ENCODE measurements at regions not wholly inside any gene's neighbourhood (a gene's known extent, or its start where the extent isn't known, plus 50 kb on each side); places are given as distances from the start of the nearest gene placed in this dataset.

DNA sequence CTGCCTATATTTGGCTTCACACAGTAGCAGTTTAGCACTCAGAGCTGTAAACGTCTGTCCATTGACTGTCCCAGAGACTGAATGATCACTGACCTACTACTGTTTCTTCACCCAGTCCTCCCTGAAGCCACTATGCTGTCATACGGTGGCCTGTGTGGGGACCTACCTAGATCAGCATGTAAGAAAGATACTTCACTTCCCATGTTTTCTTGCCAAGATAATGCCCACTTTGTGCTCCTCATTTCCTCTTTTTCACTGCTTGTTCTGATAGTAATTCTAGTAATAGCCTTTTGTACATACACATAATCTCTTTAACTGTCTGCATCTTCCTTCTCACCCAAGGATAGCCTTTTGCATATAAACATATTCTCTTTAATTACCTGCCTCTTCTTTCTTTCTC, 109.9 kb upstream of the TIAM2 start:
- TF ChIP-seq EP300 (IDR thresholded peaks at IDR 0.05) (no peak), POLR2AphosphoS5 (IDR thresholded peaks at IDR 0.05) (no peak), POLR2A (IDR thresholded peaks at IDR 0.05) (no peak)
- TF ChIP-seq, protein P1, sequence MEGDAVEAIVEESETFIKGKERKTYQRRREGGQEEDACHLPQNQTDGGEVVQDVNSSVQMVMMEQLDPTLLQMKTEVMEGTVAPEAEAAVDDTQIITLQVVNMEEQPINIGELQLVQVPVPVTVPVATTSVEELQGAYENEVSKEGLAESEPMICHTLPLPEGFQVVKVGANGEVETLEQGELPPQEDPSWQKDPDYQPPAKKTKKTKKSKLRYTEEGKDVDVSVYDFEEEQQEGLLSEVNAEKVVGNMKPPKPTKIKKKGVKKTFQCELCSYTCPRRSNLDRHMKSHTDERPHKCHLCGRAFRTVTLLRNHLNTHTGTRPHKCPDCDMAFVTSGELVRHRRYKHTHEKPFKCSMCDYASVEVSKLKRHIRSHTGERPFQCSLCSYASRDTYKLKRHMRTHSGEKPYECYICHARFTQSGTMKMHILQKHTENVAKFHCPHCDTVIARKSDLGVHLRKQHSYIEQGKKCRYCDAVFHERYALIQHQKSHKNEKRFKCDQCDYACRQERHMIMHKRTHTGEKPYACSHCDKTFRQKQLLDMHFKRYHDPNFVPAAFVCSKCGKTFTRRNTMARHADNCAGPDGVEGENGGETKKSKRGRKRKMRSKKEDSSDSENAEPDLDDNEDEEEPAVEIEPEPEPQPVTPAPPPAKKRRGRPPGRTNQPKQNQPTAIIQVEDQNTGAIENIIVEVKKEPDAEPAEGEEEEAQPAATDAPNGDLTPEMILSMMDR (IDR thresholded peaks at IDR 0.05), result no peak
- 75% methylated on average over 2 of the region's 2 CpGs for WGBS
- H3K36me3 ChIP-seq, result no peaks in the 10 kb centered on the region
- H3K9me3 ChIP-seq, result no peaks in the 10 kb centered on the region
- H3K27ac ChIP-seq, result no peak overlapping the region
- H3K27me3 ChIP-seq, result no peaks in the 10 kb centered on the region
- no peak overlapping the region for H3K4me3 ChIP-seq
- DNase-seq (ENCODE audit: low spot score in 2 of 2), result no peak
- peaks cover 19% of the 10 kb centered on the region for H3K4me1 ChIP-seq

- H3K4me1 ChIP-seq, result peaks cover 19% of the 10 kb centered on the region
- H3K4me3 ChIP-seq, result no peak overlapping the region
- no peaks in the 10 kb centered on the region for H3K9me3 ChIP-seq
- TF ChIP-seq, protein P1 (IDR thresholded peaks at IDR 0.05), result no peak
- TF ChIP-seq EP300 (IDR thresholded peaks at IDR 0.05) (no peak), POLR2A (IDR thresholded peaks at IDR 0.05) (no peak), POLR2AphosphoS5 (IDR thresholded peaks at IDR 0.05) (no peak)
- H3K36me3 ChIP-seq, result no peaks in the 10 kb centered on the region
- no peak for DNase-seq (ENCODE audit: low spot score in 2 of 2)
- WGBS, result 90% methylated on average over 4 of the region's 4 CpGs
- no peak overlapping the region for H3K27ac ChIP-seq
- H3K27me3 ChIP-seq, result no peaks in the 10 kb centered on the region
Observed at GRCh38 chr6:154886016-154886415, 109.1 kb upstream of the TIAM2 start.

DNA sequence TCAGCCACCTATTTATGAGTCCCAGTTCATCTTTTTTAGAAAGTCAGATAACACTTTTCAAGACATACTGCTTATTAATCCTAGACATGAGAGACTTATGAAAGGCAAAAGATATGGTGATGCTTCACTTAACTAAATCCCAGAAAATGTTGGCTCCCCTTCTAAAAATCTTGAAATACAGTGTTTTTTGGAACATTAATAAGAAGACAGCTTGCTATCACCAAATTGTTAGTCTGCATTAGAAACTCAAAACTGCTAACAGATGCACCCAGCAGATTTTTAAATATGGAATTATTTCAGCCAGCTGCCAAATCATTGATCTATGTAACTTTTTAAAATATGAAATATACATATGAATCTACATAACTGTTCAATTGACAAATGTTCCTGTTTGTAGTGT, 108.6 kb upstream of the TIAM2 start:
- H3K4me3 ChIP-seq, result no peak overlapping the region
- no peak for DNase-seq (ENCODE audit: low spot score in 2 of 2)
- peaks cover 19% of the 10 kb centered on the region for H3K4me1 ChIP-seq
- no peaks in the 10 kb centered on the region for H3K36me3 ChIP-seq
- TF ChIP-seq EP300 (IDR thresholded peaks at IDR 0.05) (no peak), POLR2AphosphoS5 (IDR thresholded peaks at IDR 0.05) (no peak), POLR2A (IDR thresholded peaks at IDR 0.05) (no peak)
- TF ChIP-seq, protein P1 (IDR thresholded peaks at IDR 0.05), result no peak
- H3K9me3 ChIP-seq, result no peaks in the 10 kb centered on the region
- no peak overlapping the region for H3K27ac ChIP-seq
- H3K27me3 ChIP-seq, result no peaks in the 10 kb centered on the region

DNA sequence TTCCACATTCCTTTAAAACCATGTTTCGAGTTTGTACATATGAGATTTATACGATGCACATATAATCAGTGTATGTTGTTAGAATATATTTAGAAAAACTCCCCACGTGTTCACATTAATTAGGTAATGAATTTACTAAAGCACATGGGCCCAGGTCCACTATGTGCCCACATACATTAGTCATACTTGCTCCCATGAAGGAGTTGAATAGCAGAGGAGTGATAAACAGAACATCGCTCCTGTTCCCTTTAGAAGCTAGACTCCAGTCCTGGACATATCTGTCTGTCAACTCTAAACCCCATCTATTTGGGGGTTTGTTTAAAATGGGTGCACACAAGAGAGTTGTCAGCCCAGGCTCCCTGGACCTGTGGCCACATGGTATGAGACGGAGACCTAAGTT, 108.1 kb upstream of the TIAM2 start:
- no peak for DNase-seq (ENCODE audit: low spot score in 2 of 2)
- peaks cover 15% of the 10 kb centered on the region for H3K4me1 ChIP-seq
- H3K4me3 ChIP-seq, result no peak overlapping the region
- H3K36me3 ChIP-seq, result no peaks in the 10 kb centered on the region
- no peaks in the 10 kb centered on the region for H3K27me3 ChIP-seq
- 69% methylated on average over 5 of the region's 5 CpGs for WGBS
- H3K27ac ChIP-seq, result no peak overlapping the region
- TF ChIP-seq, protein P1 (IDR thresholded peaks at IDR 0.05), result no peak
- TF ChIP-seq POLR2AphosphoS5 (IDR thresholded peaks at IDR 0.05), result no peak
- no peak for TF ChIP-seq EP300 (IDR thresholded peaks at IDR 0.05)
- no peak for TF ChIP-seq POLR2A (IDR thresholded peaks at IDR 0.05)
- no peaks in the 10 kb centered on the region for H3K9me3 ChIP-seq

DNA sequence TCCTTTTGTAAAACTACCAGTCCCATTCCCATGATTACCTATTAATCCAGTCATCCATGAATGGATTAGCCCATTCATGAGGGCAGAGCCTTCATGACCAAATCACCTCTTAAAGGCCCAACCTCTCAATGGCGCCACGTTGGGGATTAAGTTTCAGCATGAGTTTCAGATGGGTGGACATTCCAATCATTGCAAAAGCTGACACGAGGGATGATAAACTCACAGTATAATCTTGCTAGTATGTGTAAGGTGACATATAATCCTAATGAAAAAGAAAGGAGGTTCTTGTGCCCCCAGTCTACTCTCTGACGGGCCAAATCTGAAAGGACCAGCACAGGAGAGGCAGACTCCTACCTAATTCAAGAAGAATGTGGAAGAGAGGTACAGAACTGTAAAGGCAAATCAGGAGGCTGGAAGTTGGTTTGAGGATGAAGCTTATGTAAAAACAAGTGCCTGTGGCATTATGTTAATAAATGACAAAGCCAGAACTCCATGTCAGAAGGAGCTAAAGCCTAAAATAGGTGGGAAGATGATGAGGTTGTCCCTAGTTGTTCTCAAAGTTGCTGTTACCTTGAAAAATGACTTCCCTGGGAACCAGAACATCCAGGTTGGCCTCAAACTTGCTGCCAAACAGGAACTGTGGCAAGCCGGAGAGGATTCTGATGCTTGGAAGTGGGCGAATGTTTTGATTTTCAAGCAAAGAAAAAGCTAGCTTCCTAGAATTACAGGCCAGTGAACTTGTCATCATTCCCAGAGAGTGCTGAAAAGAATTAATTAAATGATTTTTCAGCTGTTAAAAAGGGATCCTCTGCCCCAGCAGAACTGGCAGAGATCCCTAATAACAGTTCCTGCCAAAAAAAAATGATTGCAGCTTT, 106.5 kb upstream of the TIAM2 start:
- Histone ChIP-seq H3K9me3 (no peaks in the 10 kb centered on the region), H3K27me3 (no peaks in the 10 kb centered on the region), H3K4me1 (peaks cover 11% of the 10 kb centered on the region), H3K4me3 (no peak overlapping the region), H3K27ac (no peak overlapping the region), H3K36me3 (no peaks in the 10 kb centered on the region)
- DNase-seq (ENCODE audit: low spot score in 2 of 2), result no peak
- 62% methylated on average over 6 of the region's 6 CpGs for WGBS
- TF ChIP-seq EP300 (IDR thresholded peaks at IDR 0.05), result no peak
- no peak for TF ChIP-seq POLR2A (IDR thresholded peaks at IDR 0.05)
- TF ChIP-seq, protein P1 (IDR thresholded peaks at IDR 0.05), result no peak
- no peak for TF ChIP-seq POLR2AphosphoS5 (IDR thresholded peaks at IDR 0.05)

Data from suprapubic skin (tissue), 4 donors.